ENCODE measurements at regions not wholly inside any gene's neighbourhood (a gene's known extent, or its start where the extent isn't known, plus 50 kb on each side); places are given as distances from the start of the nearest gene placed in this dataset.

- ATAC-seq (no peak), DNase-seq (ENCODE audit: low read depth, low spot score) (no peak)
- no peak for TF ChIP-seq YY1 (IDR thresholded peaks at IDR 0.05; ENCODE audit: extremely low read depth, insufficient replicate concordance, low read depth, low read length)
- TF ChIP-seq EZH2phosphoT487 (IDR thresholded peaks at IDR 0.05; ENCODE audit: borderline replicate concordance): no peak
- no peak for TF ChIP-seq TCF7L2 (IDR thresholded peaks at IDR 0.05; ENCODE audit: borderline replicate concordance, extremely low read depth, insufficient read depth, insufficient read length)
- no peak for TF ChIP-seq SIN3A (IDR thresholded peaks at IDR 0.05; ENCODE audit: low read depth)
- TF ChIP-seq ZBTB33 (IDR thresholded peaks at IDR 0.05; ENCODE audit: extremely low read depth, insufficient replicate concordance, low read length): no peak
- no peak for TF ChIP-seq REST (IDR thresholded peaks at IDR 0.05; ENCODE audit: low read depth)
- no peak for TF ChIP-seq EZH2 (IDR thresholded peaks at IDR 0.05)
- no peak for TF ChIP-seq POLR2A (IDR thresholded peaks at IDR 0.05; ENCODE audit: borderline replicate concordance, extremely low read depth, insufficient read depth, insufficient read length)
- no peak for TF ChIP-seq CEBPB (IDR thresholded peaks at IDR 0.05; ENCODE audit: low read depth)
- no peak for TF ChIP-seq POLR2AphosphoS5 (IDR thresholded peaks at IDR 0.05; ENCODE audit: low read depth, low read length)
- TF ChIP-seq ZFX (IDR thresholded peaks at IDR 0.05): no peak
- no peak for TF ChIP-seq ZNF274 (IDR thresholded peaks at IDR 0.05; ENCODE audit: low read depth, low read length)
- no peak for TF ChIP-seq JUND (IDR thresholded peaks at IDR 0.05)
- TF ChIP-seq SP1 (IDR thresholded peaks at IDR 0.05; ENCODE audit: low read depth): no peak
- TF ChIP-seq CBX3 (IDR thresholded peaks at IDR 0.05; ENCODE audit: low read depth): no peak
- TF ChIP-seq CTCF (IDR thresholded peaks at IDR 0.05 in 2 of 3, conservative IDR thresholded peaks at IDR 0.05 in 1 of 3; ENCODE audit: borderline replicate concordance in 1 of 3, insufficient read depth in 1 of 3, low read depth in 2 of 3, low read length in 2 of 3): no peak
- TF ChIP-seq EGR1 (IDR thresholded peaks at IDR 0.05; ENCODE audit: low read depth): no peak
- Histone ChIP-seq H3K27ac (ENCODE audit: low read depth, low read length) (no peak overlapping the region), H3K4me3 (replicated peaks in 1 of 2; ENCODE audit: low read depth in 1 of 2, low read length in 2 of 2) (no peak overlapping the region), H3K36me3 (ENCODE audit: control insufficient read depth in 1 of 2, insufficient read depth in 2 of 2, low read length in 2 of 2) (no peaks in the 10 kb centered on the region), H3K9me3 (ENCODE audit: control insufficient read depth in 1 of 2, insufficient read depth in 1 of 2, low read depth in 1 of 2, low read length in 2 of 2) (no peaks in the 10 kb centered on the region), H3K4me1 (ENCODE audit: control insufficient read depth in 1 of 2, insufficient read depth in 2 of 2, low read length in 2 of 2) (no peaks in the 10 kb centered on the region), H3K9ac (ENCODE audit: low read length) (no peak overlapping the region), H3K4me2 (ENCODE audit: low read length) (no peak overlapping the region), H3K9me2 (ENCODE audit: insufficient read depth) (no peaks in the 10 kb centered on the region), H3K79me2 (ENCODE audit: insufficient read depth, low read length) (no peaks in the 10 kb centered on the region), H4K20me1 (ENCODE audit: insufficient read depth) (no peaks in the 10 kb centered on the region), H2AFZ (ENCODE audit: low read depth, low read length, poor library complexity, severe bottlenecking) (no peak overlapping the region), H3K27me3 (ENCODE audit: insufficient read depth, low read length) (no peaks in the 10 kb centered on the region; the same call in 1 of the 2 replicates)
- no TSS peak for BruUV-seq (replicated peaks)
- intact Hi-C loops (cut with micrococcal nuclease): no loop called here
- POLR2A ChIA-PET: no interaction called here
- CTCF ChIA-PET: no interaction called here
- RAD21 ChIA-PET (ENCODE audit: low non-redundant PET in 1 of 2, low total read pairs in 2 of 2, uncharacterized antibody in 2 of 2, unreplicated experiment in 2 of 2): no interaction called here
Measured at GRCh38 chr2:236397681-236398080, 133.5 kb upstream of the ASB18 start.
